WTC11 (cell line): ENCODE measurements at regions not wholly inside any gene's neighbourhood (a gene's known extent, or its start where the extent isn't known, plus 50 kb on each side); places are given as distances from the start of the nearest gene placed in this dataset.

Experiments used
- ATAC-seq: fragments of 200-7000 bp; cut with Tn5 transposase; 2 replicates; pipeline ENCODE4 v1.10.0; 2021; ENCODE audit warnings: mild to moderate bottlenecking, moderate library complexity
- CTCF ChIA-PET: fragments of 300-600 bp; sonication (Branson Sonifier 250); formaldehyde crosslinking; loops from one replicate; lab custom pipeline; 2021; ENCODE audit warnings: antibody characterized with exemption; lab: Charles Lee
- POLR2A ChIA-PET: fragments of 350-600 bp; sonication (Branson Sonifier 250); formaldehyde crosslinking; loops from one replicate; lab custom pipeline; 2021; ENCODE audit warnings: antibody characterized with exemption; lab: Charles Lee
- DNase-seq: peaks from one replicate; pipeline ENCODE4 v3.0.0; 2021; ENCODE audit warnings: low spot score
- H3K27ac Mint-ChIP-seq: 2 replicates; pipeline ENCODE4 v1.8.0; 2021; ENCODE audit warnings: mixed read lengths
- H3K27me3 Mint-ChIP-seq: 2 replicates; pipeline ENCODE4 v1.8.0; 2021; ENCODE audit warnings: low read depth, mild to moderate bottlenecking, moderate library complexity, mixed read lengths
- H3K36me3 Mint-ChIP-seq: 2 replicates; pipeline ENCODE4 v1.8.0; 2021; ENCODE audit warnings: mixed read lengths
- H3K4me1 Mint-ChIP-seq: 2 replicates; pipeline ENCODE4 v1.8.0; 2022; ENCODE audit warnings: mixed read lengths
- H3K4me3 Mint-ChIP-seq: 2 replicates; pipeline ENCODE4 v1.8.0; 2021; ENCODE audit warnings: mild to moderate bottlenecking, moderate library complexity, mixed read lengths
- H3K9me3 Mint-ChIP-seq: 2 replicates; pipeline ENCODE4 v1.8.0; 2021; ENCODE audit warnings: mixed read lengths
- ATF1 ChIP-seq: sonication (generic); formaldehyde crosslinking; IDR thresholded peaks from 2 replicates; pipeline ENCODE4 v1.8.1; 2023; ENCODE audit warnings: mild to moderate bottlenecking, moderate library complexity, missing genetic modification reagents
- E2F1 ChIP-seq: sonication (generic); formaldehyde crosslinking; IDR thresholded peaks from 2 replicates; pipeline ENCODE4 v1.8.0; 2022; ENCODE audit warnings: mild to moderate bottlenecking, missing genetic modification reagents
- E2F4 ChIP-seq: sonication (generic); formaldehyde crosslinking; IDR thresholded peaks from 2 replicates; pipeline ENCODE4 v1.8.1; 2022; ENCODE audit warnings: low read depth, mild to moderate bottlenecking, moderate library complexity, missing genetic modification reagents, borderline replicate concordance
- EMX1 ChIP-seq: fragments of 250-450 bp; sonication (Bioruptor Pico); IDR thresholded peaks from 2 replicates; pipeline ENCODE4 v1.8.0; 2021; ENCODE audit warnings: mild to moderate bottlenecking
- FOXJ3 ChIP-seq: sonication (generic); formaldehyde crosslinking; IDR thresholded peaks from 2 replicates; pipeline ENCODE4 v1.9.0; 2021; ENCODE audit warnings: missing genetic modification reagents, mild to moderate bottlenecking, borderline replicate concordance
- FOXK1 ChIP-seq: sonication (generic); formaldehyde crosslinking; IDR thresholded peaks from 2 replicates; pipeline ENCODE4 v1.8.0; 2022; ENCODE audit warnings: mild to moderate bottlenecking, moderate library complexity, missing genetic modification reagents
- GTF2I ChIP-seq: fragments of 250-450 bp; sonication (Bioruptor Pico); conservative IDR thresholded peaks from 2 replicates; pipeline ENCODE4 v1.4.0; 2021; ENCODE audit warnings: mild to moderate bottlenecking
- HMGA2 ChIP-seq: fragments of 250-450 bp; sonication (Bioruptor Pico); IDR thresholded peaks from 2 replicates; pipeline ENCODE4 v1.4.0; 2021; ENCODE audit warnings: mild to moderate bottlenecking, moderate library complexity
- IRF2 ChIP-seq: sonication (generic); formaldehyde crosslinking; IDR thresholded peaks from 2 replicates; pipeline ENCODE4 v1.8.0; 2022; ENCODE audit warnings: low read depth, missing genetic modification reagents, borderline replicate concordance
- MYBL2 ChIP-seq: sonication (generic); formaldehyde crosslinking; IDR thresholded peaks from 2 replicates; pipeline ENCODE4 v1.8.1; 2023; ENCODE audit warnings: mild to moderate bottlenecking, moderate library complexity, missing genetic modification reagents
- NFATC4 ChIP-seq: fragments of 250-450 bp; sonication (Bioruptor Pico); IDR thresholded peaks from 2 replicates; pipeline ENCODE4 v1.9.0; 2021; ENCODE audit warnings: mild to moderate bottlenecking
- NR1H2 ChIP-seq: sonication (generic); formaldehyde crosslinking; IDR thresholded peaks from 2 replicates; pipeline ENCODE4 v1.9.0; 2021; ENCODE audit warnings: mild to moderate bottlenecking, moderate library complexity, missing genetic modification reagents
- NR3C1 ChIP-seq: sonication (generic); formaldehyde crosslinking; conservative IDR thresholded peaks from 2 replicates; pipeline ENCODE4 v1.8.1; 2023; ENCODE audit warnings: low read depth, mild to moderate bottlenecking, missing genetic modification reagents
- RORB ChIP-seq: fragments of 250-450 bp; sonication (Bioruptor Pico); IDR thresholded peaks from 2 replicates; pipeline ENCODE4 v1.9.0; 2021; ENCODE audit warnings: mild to moderate bottlenecking
- TP53 ChIP-seq: sonication (generic); formaldehyde crosslinking; IDR thresholded peaks from 2 replicates; pipeline ENCODE4 v1.8.1; 2023; ENCODE audit warnings: mild to moderate bottlenecking, missing genetic modification reagents
- ZNF423 ChIP-seq: fragments of 250-450 bp; sonication (Bioruptor Pico); IDR thresholded peaks from 2 replicates; pipeline ENCODE4 v2.1.2; 2022; ENCODE audit warnings: mild to moderate bottlenecking, moderate library complexity
- ZNF532 ChIP-seq: fragments of 250-450 bp; sonication (Bioruptor Pico); IDR thresholded peaks from 2 replicates; pipeline ENCODE4 v1.9.0; 2021; ENCODE audit warnings: mild to moderate bottlenecking, borderline replicate concordance

- TF ChIP-seq IRF2 (CRISPR knock-in tag) (no peak), GTF2I (CRISPR knock-in tag) (no peak), ATF1 (CRISPR knock-in tag) (no peak), FOXJ3 (CRISPR knock-in tag) (no peak), NR3C1 (no peak), HMGA2 (no peak), ZNF423 (CRISPR knock-in tag) (no peak)
These were observed 120.6 kb upstream of the GPR12 start (continued) for GRCh38 chr13:26881154-26881553.

- DNase-seq (no peak), ATAC-seq (no peak)
- no peak for TF ChIP-seq NFATC4 (CRISPR knock-in tag)
- Mint-ChIP-seq H3K9me3 (peaks cover 37% of the 10 kb centered on the region), H3K27me3 (0 out of 2 replicates have a peak, but pooled peaks cover under 1% of the 10 kb centered on the region), H3K27ac (no peak overlapping the region), H3K36me3 (peaks cover 24% of the 10 kb centered on the region), H3K4me3 (no peak overlapping the region), H3K4me1 (peaks cover 14% of the 10 kb centered on the region)
- POLR2A ChIA-PET = no interaction called here
- CTCF ChIA-PET = interaction anchor here (1.4 to 1.7 kb wide), 2 partner anchors 8 to 182 kb away, joined by 4 to 15 read pairs; no protein-coding TSS in a partner anchor
These were observed 120.1 kb upstream of the GPR12 start for GRCh38 chr13:26880735-26881134.

GRCh38 chr13:26878438-26878837 lies 117.9 kb upstream of the GPR12 start:
- ChIA-PET POLR2A (no interaction called here), CTCF (no interaction called here)
- ATAC-seq (no peak), DNase-seq (no peak)
- no peak overlapping the region for H3K4me3 Mint-ChIP-seq
- TF ChIP-seq FOXK1 (no peak), TP53 (CRISPR knock-in tag) (no peak), E2F4 (CRISPR knock-in tag) (no peak), HMGA2 (no peak), MYBL2 (CRISPR knock-in tag) (no peak), E2F1 (CRISPR knock-in tag) (no peak), RORB (CRISPR knock-in tag) (no peak), ZNF532 (CRISPR knock-in tag) (no peak), EMX1 (CRISPR knock-in tag) (no peak), NR1H2 (CRISPR knock-in tag) (no peak)
- TF ChIP-seq, all 79 proteins: peak for 0
- H3K4me1 Mint-ChIP-seq = peaks cover 21% of the 10 kb centered on the region
- 0 out of 2 replicates have a peak, but pooled peaks cover 2% of the 10 kb centered on the region for H3K27me3 Mint-ChIP-seq
- H3K36me3 Mint-ChIP-seq = peaks cover 28% of the 10 kb centered on the region
- peaks cover 29% of the 10 kb centered on the region for H3K9me3 Mint-ChIP-seq
- no peak overlapping the region for H3K27ac Mint-ChIP-seq
